ENCODE measurements at regions not wholly inside any gene's neighbourhood (a gene's known extent, or its start where the extent isn't known, plus 50 kb on each side); places are given as distances from the start of the nearest gene placed in this dataset.

DNA sequence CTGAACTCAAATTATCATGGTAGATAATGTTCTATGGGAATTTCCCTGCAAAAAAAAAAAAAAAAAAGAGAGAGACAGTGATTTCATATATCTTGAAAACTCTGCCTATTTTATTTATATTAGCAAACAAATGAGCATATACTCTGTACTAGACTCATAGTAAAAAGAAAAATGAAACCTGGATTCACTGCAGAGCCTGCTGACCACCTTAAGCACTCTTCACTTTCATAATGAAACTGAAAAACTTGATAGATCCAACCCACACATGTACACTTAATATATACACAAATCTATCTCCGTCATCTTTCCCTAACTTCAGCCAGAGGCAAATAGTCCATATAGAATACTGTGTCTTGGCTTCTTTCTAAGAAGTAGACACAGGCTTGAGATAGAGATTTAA is 226.1 kb upstream of the KCNIP4 start:
- no peaks in the 10 kb centered on the region for H3K4me1 Mint-ChIP-seq
- no peaks in the 10 kb centered on the region for H3K36me3 Mint-ChIP-seq
- DNase-seq (ENCODE audit: low spot score in 2 of 2, unreplicated experiment in 2 of 2): no peak
- H3K27me3 Mint-ChIP-seq (ENCODE audit: low read depth): no peaks in the 10 kb centered on the region
- no peak overlapping the region for H3K4me3 Mint-ChIP-seq
- peaks cover 26% of the 10 kb centered on the region for H3K9me3 Mint-ChIP-seq
- TF ChIP-seq, protein P1, sequence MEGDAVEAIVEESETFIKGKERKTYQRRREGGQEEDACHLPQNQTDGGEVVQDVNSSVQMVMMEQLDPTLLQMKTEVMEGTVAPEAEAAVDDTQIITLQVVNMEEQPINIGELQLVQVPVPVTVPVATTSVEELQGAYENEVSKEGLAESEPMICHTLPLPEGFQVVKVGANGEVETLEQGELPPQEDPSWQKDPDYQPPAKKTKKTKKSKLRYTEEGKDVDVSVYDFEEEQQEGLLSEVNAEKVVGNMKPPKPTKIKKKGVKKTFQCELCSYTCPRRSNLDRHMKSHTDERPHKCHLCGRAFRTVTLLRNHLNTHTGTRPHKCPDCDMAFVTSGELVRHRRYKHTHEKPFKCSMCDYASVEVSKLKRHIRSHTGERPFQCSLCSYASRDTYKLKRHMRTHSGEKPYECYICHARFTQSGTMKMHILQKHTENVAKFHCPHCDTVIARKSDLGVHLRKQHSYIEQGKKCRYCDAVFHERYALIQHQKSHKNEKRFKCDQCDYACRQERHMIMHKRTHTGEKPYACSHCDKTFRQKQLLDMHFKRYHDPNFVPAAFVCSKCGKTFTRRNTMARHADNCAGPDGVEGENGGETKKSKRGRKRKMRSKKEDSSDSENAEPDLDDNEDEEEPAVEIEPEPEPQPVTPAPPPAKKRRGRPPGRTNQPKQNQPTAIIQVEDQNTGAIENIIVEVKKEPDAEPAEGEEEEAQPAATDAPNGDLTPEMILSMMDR (IDR thresholded peaks at IDR 0.05; ENCODE audit: unreplicated experiment): no peak
- no peak overlapping the region for H3K27ac Mint-ChIP-seq

DNA sequence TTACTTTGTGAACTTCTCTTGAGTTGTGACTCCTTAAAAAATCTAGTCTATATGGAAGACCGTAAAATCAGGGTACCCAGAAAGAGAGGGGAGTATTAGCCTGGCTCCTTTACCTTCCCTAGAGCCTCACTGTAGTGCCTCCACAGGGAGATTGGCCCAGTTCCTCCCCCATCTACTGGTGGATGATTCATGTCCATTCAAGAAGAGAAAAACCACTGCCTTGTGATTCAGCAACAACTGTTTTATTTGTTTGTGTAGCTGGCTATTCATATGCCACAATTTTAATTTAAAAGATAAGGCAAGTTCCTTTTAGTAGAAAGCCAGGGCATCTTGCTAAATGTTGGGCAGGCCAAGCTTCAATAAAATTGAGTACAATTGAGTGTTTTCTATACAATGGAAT is 221.8 kb upstream of the KCNIP4 start:
- no peak for DNase-seq (ENCODE audit: low spot score in 2 of 2, unreplicated experiment in 2 of 2)
- Mint-ChIP-seq H3K4me1 (no peaks in the 10 kb centered on the region), H3K36me3 (no peaks in the 10 kb centered on the region)

DNA sequence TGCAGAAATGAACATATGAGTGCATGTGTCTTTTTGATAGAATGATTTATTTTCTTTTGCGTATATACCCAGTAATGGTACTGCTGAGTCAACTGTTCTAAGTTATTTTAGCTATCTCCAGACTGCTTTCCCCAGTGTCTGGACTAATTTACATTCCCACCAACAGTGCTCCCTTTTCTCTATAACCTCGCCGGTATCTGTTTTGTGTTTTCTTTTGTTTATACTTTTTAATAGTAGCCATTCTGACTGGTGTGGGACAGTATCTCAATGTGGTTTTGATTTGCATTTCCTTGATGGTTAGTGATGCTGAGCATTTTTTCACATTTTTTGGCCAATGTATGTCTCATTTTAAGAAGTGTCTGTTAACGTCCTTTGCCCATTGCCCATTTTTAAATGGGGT is 218.6 kb upstream of the KCNIP4 start:
- TF ChIP-seq, protein P1 (IDR thresholded peaks at IDR 0.05; ENCODE audit: unreplicated experiment): no peak
- DNase-seq (ENCODE audit: low spot score in 2 of 2, unreplicated experiment in 2 of 2): no peak
- Mint-ChIP-seq H3K27me3 (ENCODE audit: low read depth) (no peaks in the 10 kb centered on the region), H3K36me3 (no peaks in the 10 kb centered on the region), H3K9me3 (peaks cover 6% of the 10 kb centered on the region), H3K4me3 (no peak overlapping the region), H3K4me1 (no peaks in the 10 kb centered on the region), H3K27ac (no peak overlapping the region)

More for the DNA sequence above, 221.8 kb upstream of the KCNIP4 start:
- Mint-ChIP-seq H3K27ac (no peak overlapping the region), H3K4me3 (no peak overlapping the region), H3K9me3 (peaks cover 10% of the 10 kb centered on the region), H3K27me3 (ENCODE audit: low read depth) (no peaks in the 10 kb centered on the region)
- TF ChIP-seq, protein P1 (IDR thresholded peaks at IDR 0.05; ENCODE audit: unreplicated experiment): no peak

DNA sequence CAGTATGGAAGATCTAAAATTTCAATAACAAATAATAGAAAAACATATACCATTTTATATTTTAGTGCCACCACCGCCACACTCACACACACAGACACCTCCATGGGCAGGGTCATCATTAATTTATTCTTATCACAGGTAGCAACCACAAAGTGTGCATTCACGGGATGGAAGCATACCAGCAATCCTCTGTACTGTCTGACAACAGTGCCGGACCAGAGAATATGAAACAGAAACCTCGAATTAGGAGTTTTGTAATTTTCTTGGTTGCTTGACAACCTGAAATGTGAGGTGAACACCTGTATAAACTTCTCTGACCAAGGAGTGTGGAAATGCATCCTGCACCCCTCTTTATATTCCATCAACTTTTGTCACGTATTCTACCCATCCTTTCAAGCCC is 213.9 kb upstream of the KCNIP4 start:
- DNase-seq (ENCODE audit: low spot score in 2 of 2, unreplicated experiment in 2 of 2): no peak
- H3K27ac Mint-ChIP-seq: no peak overlapping the region
- TF ChIP-seq, protein P1 (IDR thresholded peaks at IDR 0.05; ENCODE audit: unreplicated experiment): no peak

DNA sequence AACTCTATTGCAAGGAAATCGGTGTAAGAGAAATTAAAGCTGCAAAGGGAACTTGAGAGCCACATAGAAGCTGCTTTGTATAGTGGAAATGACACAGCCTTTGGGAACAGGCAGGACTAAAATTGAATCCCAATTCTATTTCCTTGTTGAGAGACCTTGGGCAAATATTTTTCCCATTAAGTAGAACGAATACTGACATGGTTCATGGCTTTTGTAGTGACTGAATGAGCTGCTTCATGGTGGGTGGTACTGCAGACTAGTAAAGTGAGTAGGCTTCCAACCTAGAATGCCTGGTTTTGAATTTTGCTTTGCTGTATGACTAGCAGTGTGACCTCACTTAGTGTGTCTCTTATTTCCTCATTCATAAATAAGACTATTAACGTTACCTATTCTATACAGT is 182.2 kb upstream of the KCNIP4 start:
- Mint-ChIP-seq H3K9me3 (no peaks in the 10 kb centered on the region), H3K4me3 (no peak overlapping the region), H3K27me3 (ENCODE audit: low read depth) (peaks cover 11% of the 10 kb centered on the region)

More for the DNA sequence above, 213.9 kb upstream of the KCNIP4 start:
- H3K36me3 Mint-ChIP-seq: no peaks in the 10 kb centered on the region
- no peaks in the 10 kb centered on the region for H3K27me3 Mint-ChIP-seq (ENCODE audit: low read depth)
- no peak overlapping the region for H3K4me3 Mint-ChIP-seq
- H3K4me1 Mint-ChIP-seq: no peaks in the 10 kb centered on the region
- H3K9me3 Mint-ChIP-seq: peaks cover 26% of the 10 kb centered on the region

More for the DNA sequence above, 182.2 kb upstream of the KCNIP4 start:
- TF ChIP-seq, protein P1 (IDR thresholded peaks at IDR 0.05; ENCODE audit: unreplicated experiment): no peak
- H3K4me1 Mint-ChIP-seq: no peaks in the 10 kb centered on the region
- no peaks in the 10 kb centered on the region for H3K36me3 Mint-ChIP-seq
- no peak for DNase-seq (ENCODE audit: low spot score in 2 of 2, unreplicated experiment in 2 of 2)
- H3K27ac Mint-ChIP-seq: no peak overlapping the region

All from mesothelial cell of epicardium (in vitro differentiated cells).